ENCODE measurements at regions not wholly inside any gene's neighbourhood (a gene's known extent, or its start where the extent isn't known, plus 50 kb on each side); places are given as distances from the start of the nearest gene placed in this dataset.

DNA sequence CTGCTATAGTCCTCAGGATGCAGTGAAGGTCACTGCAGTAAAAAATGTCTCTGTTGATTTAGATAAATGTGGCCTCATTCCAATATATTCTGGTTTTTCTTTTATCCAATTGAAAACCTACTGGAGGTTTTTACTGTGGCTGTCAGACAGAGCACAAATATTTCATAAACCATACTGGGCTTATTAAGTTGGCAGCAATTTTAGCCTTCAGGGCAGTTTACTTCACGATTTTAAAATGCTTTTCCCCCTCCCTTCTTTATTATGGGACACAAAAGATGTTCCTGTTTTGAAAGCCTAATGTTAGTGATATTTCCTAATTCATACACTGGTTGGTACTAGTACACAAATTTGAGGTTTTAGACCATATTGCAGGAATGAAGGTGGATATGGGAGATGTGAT lies 939.4 kb downstream of the C4orf33 start:
- TF ChIP-seq, protein P1, sequence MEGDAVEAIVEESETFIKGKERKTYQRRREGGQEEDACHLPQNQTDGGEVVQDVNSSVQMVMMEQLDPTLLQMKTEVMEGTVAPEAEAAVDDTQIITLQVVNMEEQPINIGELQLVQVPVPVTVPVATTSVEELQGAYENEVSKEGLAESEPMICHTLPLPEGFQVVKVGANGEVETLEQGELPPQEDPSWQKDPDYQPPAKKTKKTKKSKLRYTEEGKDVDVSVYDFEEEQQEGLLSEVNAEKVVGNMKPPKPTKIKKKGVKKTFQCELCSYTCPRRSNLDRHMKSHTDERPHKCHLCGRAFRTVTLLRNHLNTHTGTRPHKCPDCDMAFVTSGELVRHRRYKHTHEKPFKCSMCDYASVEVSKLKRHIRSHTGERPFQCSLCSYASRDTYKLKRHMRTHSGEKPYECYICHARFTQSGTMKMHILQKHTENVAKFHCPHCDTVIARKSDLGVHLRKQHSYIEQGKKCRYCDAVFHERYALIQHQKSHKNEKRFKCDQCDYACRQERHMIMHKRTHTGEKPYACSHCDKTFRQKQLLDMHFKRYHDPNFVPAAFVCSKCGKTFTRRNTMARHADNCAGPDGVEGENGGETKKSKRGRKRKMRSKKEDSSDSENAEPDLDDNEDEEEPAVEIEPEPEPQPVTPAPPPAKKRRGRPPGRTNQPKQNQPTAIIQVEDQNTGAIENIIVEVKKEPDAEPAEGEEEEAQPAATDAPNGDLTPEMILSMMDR (IDR thresholded peaks at IDR 0.05), result no peak
- TF ChIP-seq POLR2A (IDR thresholded peaks at IDR 0.05), result no peak
